Nucleus accumbens (tissue), 56 donors: ENCODE measurements at regions not wholly inside any gene's neighbourhood (a gene's known extent, or its start where the extent isn't known, plus 50 kb on each side); places are given as distances from the start of the nearest gene placed in this dataset.
"Not testable (repeated sequence)": the region's sequence is repeated elsewhere in the genome, so short reads cannot be mapped to it uniquely, and the experiment has no call there.

ENCODE experiments used
- DNase-seq, 56 donors: peaks; one replicate each; lab custom pipeline; 2025; lab: John Stamatoyannopoulos, UW

DNA sequence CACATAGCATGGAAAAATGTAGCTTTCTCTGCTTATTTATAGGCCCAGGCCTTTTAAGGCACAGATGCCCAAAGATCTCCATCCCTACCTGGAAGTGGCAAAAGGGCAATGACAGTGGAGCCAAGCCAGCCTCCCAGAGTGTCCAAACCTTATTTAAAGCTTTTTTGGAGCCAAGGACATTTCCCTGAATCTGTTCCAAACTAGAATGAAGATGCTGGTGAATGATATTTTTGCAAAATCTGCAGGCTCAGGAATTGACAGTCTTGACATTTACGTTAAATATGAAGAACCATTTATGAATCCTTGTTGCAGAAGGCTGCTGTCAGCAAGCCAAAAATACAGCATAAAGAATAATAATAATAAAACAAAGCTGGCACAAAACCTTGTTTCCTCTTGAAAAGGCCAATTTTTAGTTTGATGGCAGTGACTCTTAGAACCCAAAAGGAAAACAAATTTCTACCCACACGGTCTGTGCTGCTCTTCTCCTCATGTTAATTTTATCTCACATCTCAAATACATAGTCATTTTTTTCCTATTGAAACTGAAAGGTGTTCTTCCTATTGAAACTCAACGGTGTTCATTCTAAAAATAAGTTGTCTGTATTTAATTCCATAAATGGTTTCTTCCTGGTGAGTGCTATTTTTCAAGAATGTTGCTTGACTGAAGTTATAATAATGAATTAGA, 206.3 kb upstream of the TBL1X start:
- no peak for DNase-seq

DNA sequence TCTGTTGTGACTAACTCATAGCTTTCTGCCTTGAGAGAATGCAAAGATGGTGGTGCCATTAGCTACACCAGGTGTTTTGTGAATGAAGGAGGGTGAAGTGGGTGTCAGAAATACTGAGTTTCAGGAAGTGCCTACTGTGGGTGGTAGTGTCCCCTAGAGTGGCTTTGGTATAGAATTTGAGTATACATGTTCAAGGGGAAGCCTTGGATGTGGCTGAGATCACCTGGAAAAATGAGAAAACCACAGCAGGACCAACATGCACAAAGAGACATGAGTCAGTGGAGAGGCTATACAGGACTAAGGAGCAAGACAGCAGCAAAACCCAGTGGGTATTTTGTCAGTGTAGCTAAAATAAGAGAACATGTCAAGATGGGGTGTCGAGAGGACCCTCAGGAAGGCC, 204.3 kb upstream of the TBL1X start:
- no peak for DNase-seq

DNA sequence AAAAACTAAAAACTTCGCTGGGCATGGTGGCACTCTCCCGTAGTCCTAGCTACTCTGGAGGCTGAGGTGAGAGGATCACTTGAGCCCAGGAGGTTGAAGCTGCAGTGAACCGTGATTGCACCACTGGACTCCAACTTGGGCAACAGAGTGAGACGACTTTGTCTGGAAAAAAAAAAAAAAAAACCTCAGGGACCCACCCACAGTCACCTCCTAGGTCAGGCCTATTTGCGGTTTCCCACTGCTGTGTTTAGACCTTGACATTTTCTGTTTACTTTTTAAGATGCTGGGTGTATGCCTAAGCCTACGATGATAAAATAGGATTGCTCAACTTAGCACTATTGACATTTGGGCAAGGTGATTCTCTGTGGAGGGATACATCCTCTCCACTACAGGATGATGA, 197.4 kb upstream of the TBL1X start:
- no peak for DNase-seq

DNA sequence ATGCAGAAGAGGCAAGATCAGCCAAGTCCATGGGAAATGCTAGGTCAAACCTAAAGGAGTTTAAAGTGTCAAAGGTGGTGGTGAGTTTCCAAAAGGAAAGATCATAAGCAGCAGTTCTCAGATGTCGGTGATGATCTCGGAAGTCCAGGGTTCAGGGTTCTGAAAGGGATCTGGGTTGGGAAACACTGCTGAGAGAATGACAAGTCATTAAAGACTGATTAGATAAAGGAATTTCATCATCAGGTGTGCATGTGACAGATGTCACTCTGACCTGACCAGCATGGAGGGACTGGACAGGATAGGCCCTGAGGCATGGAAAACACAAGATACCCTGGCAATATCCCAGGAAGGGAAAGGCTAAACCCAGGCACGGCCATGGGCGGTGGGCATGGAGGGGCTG, 195.7 kb upstream of the TBL1X start:
- DNase-seq: no peak

DNA sequence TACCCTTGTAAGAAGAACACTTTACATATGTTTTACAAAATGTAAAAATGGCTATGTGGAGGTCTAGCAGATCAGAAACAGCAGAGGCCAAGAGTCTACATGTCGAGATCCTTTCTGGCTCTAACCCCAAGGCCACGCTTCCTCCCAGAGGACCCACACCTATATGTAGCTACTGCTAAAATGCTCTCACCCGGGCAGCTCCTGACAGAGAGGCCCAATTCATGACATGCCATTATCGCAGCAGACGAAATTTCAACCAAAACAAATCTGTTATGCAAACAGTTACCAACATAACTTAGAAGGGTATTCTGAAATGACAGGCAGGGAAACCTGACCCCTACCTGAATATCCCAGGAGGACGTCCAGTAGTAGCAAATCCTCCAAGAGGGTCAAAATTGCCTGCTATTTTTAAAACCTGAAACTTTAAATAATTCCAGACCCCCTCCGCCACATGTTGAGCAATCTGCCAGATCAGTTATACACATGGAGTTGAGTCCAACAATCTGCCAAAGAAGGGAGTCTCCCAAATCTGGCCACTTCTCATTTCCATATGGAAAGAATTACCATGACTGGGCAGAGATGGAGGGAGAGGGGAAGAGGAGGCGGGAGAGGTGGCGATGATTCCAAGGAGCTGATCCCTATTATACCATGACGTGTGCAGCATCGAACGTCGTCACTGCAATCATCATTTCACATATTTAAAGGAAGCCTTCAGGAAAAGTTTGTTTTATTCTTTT, 192.9 kb upstream of the TBL1X start:
- DNase-seq: no peak

DNA sequence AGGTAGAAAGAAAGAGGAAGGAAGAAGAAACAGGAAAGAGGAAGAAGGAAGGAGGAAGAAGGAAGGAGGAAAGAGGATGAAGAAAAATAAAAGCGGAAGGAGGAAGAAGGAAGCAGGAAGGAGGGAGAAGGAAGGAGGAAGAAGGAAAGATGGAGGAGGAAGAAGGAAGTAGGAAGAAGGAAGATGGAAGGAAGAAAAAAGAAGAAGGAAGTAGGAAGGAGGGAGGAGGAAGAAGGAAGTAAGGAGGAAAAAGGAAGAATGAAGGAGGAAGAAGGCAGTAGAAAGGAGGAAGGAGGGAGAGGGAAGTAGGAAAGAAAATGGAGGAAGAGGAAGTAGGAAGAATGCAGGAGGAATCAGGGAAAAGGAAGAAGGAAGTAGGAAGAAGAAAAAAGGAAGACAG, 191.1 kb upstream of the TBL1X start:
- DNase-seq: no peak

DNA sequence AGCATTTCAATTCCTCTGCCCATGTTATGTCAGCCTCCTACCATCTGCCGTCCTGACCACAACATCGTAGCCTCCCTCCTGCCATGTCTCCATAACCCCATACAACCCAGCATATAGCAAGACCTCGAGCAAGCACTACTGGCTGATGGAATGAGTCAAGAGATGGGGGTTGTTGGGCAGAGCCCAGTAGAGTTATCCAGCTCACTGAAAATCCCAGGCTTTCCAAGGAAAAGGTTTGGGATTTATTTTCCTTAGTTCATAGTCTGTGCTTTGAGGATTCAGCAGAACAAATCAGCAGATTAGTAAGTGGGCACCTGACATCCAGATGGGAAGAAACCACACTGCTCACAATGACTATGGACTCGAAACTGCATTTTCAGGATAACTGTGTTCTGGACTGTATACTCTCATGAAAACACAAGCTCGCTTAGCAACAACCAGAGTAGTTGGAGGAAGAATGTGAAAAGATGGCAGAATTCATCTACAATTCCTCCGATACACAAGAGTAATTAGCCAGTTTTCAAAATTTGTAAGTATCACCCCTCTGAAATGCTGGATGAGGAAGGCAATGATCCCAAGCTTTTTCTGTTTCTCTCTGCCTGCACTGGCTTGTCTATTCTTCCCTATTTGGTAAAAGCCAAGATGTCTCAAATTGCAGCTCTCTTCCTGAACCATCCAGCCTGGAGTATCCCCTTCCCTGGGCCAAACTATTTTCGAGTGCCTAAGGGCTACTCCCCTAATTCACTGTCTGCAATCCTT, 186.2 kb upstream of the TBL1X start:
- no peak for DNase-seq

DNA sequence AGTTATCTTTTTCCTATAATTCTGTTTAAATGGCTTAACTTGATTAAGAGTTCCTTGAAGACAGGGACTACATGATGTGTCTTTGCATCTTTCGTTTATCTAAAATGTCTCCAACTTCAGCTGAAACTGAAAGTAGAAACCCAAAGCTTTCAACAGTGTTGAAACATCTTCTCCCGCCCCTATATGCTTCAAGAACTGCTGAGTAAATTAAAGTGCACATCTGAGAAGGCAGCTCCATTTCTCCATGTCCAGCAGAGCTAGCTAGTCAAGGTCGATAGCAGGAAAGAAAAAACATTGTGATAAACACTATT, 185.7 kb upstream of the TBL1X start:
- DNase-seq: no peak

DNA sequence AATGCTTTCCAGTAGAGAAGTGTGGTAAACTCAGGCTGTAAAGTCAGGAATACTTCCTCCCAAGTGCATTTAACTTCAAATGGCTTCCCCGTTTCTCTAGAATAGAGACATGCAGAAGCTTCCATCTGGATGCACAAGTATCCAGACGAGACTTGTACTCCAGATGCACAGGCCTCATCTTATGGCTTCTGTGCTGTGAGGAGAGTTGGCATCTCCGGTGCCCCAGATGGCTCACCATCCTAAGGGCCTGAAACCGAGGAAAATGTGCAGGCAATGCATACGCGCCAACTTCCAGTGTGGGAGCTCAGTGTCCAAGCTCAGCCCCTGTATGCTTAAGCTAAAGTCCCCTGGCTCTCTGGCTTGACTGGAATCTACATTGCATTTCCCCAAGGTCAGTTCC, 184.0 kb upstream of the TBL1X start:
- DNase-seq: no peak

DNA sequence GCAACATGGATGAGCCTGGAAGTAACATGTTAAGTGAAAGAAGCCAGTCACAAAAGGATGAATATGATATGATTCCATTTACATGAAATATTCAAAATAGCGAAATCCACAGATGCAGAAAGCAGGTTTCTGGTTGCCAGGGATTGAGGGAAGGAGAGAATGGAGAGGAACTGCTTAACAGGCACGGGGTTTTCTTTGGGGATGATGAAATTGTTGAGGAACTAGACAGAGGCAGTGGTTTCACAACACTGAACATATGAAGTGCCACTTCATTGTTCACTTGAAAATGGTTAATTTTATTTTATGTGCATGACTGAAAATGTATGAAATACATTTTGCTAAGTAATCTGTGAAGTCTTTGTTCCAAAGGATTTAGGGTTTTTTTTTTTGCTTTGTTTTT, 182.5 kb upstream of the TBL1X start:
- no peak for DNase-seq

DNA sequence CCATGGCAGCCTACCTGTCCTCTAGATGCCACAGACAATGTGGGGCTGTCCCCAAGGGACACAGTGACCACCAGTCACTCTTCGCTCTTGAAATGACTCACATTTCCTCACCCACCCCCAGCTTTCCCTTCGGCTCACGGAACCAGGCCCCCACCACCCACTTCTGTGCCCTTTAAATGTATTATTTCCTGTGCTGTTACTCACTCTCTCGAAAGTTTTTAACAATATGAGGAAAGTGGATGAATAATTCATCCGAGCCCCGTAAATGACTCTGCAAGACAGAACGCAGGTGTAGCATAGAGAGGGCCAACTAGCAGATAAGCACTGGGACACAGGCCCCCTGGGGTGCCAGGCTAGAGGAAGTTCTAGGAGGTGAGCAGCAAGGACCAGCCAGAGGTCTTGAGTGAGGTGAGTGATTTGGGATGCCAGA, 179.5 kb upstream of the TBL1X start:
- DNase-seq: no peak

DNA sequence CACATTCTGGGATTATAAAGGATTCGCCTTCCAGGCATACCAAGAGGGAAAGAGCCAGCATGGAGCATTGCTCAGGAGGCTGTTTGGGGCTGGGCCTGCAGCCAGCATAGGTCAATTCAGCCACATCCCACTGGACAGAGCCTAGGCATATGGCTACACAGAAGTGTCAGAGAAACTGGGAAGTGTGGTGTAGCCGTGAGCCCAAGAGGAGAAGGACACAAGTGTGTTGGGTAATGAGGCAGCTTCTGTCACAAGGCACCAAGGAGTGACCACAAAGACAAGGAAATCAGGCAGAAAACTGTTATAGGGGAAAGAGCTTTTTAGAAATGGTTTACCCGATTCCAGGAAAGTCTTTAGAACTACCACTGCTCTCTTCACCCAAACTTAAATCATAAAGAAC, 178.6 kb upstream of the TBL1X start:
- DNase-seq: peak in 1 of 56 donors; percentile 0

DNA sequence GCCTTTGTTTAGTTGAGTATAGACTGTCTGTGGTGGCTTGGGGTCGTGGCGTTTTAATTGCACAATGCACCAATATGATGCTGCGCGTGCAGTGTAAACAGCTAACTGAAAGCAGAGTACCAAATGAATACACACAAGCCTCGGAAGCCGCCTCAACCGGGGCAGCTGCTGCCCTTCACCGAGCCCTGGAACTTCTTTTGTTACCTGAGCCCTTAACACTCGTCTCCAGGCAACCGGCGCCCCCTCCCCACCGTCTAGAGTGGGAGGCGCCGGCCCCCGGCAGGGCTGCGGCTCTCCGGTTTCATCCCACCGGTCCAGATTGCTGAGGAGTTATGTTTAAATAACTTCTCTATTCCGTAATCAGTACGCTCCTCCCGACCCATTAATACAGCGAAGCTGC, 173.2 kb upstream of the TBL1X start:
- DNase-seq: no peak

DNA sequence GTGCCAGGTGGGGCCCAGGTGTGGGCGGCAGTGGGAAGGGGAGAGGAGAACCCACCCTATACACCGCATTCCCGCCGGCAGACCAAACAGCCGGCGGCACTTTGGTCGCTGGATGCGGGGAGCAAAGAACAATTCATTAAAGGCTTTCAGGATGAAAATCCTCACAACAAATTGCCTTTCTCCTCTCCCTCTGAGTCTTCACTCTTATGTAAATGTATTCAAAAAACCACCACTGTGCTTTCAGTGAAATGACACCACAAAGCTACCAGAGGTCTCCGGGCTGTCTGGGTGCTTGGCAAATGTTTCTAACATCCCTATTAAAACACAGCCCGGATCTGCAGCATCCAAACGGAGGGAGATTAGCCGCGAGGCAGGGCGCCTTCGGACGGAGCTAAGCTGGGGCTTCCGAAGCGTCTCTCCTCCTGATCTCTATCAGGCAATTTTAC, 171.8 kb upstream of the TBL1X start:
- DNase-seq: no peak

DNA sequence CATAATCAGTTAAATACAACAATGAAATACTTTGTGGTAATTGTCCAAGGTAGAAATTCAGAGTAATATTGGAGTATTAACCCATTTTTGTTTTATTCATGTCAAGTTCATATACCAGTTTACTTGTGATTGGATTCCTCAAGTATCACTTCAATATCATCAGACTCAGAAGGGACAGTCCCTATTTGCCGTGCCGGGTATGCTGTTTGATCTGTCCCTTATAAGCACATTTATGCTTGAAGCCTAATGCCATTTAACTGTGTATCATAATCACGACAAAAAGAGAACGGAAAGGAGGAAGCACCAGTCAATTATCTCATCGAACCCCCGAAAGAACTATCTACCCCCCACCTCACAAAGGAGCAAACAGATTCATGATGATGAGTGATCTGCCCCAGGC, 171.0 kb upstream of the TBL1X start:
- DNase-seq: no peak

DNA sequence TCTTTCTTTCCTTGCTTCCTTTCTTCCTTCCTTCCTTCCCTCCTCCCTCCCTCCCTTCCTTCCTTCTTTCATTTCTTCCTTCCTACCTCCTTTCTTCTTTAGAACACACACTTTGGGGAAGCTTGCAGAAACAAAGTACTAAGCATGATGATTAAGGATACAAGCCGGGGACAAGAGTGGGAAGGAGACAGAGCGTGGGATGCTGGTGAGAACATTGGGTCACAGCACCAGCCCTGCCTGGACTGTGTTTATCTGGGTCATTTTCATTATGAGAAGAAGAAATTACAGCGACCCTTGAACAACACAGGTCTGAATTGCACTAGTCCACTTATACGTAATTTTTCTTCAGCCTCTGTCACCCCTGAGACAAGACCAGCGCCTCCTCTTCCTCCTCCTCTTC, 169.3 kb upstream of the TBL1X start:
- DNase-seq: no peak

DNA sequence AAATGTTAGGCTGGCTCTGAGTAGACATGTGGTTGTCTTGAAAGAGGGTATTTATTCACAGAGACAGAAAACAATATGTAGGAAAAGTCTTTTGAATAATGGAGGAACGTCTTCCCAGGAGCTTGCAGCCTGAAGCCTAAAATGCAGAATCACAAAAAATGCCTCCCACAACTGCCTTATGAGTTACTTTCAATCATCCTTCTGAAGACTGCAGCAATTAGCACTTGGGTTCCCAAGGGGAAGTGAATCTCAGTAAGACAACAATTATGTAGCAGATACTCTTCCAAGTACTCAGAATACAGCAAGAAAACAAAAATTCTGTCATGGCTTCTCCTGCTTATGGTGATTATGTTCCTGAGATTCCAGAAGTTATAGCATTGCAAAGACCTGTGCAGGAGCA, 166.6 kb upstream of the TBL1X start:
- no peak for DNase-seq

DNA sequence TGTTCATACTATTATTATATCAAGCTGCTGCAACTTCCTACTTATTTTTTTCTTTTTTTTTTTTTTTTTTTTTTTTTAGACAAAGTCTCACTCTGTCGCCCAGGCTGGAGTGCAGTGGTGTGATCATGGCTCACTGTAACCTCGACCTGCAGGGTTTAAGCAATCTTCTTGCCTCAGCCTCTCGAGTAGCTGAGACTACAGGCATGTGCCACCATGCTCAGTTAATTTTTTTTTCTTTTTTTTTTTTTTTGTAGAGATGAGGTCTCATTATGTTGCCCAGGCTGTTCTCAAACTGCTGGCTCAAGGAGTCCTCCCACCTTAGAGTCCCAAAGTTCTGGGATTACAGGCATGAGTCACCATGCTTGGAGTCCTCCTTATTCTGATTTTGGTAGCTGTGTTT, 165.2 kb upstream of the TBL1X start:
- DNase-seq: not testable (repeated sequence)

DNA sequence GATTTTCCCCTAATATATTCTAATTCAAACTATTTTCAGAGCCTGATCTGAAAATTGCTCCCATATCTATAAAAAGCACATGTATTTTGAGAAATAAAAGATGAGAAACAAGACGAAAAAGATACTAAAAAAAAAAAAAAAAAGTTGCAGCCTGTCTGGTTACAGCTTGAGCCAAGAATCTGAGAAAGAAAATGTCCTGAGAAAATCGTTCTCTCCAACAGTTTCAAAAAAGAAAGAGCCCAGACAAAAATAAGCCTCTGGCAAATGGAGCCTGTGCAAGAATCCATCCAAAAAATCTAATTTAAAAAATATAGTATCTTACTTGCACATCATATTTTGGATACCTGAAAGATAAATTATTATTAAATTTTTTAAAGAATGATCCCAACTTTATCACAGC, 163.0 kb upstream of the TBL1X start:
- no peak for DNase-seq

DNA sequence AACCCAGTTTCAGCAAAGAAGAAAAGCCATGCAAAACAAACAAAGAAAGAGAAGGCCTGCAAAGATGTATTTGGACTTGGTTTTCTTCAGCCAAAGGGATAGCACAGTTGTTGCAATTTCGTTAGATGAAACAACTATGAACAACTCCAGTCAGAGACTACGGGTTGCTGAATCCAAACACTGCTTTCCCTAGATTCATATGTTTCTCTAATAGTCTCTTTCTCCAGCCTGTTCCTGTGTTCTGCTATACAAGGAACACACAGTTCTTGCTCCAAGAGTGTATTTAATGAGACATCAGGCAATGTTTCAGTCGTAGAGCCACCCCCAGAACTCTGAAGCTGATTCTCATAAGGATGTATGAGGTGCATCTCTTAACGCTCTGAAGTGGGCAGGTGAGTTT, 162.5 kb upstream of the TBL1X start:
- DNase-seq: peak in 2 of 56 donors; percentile 1

DNA sequence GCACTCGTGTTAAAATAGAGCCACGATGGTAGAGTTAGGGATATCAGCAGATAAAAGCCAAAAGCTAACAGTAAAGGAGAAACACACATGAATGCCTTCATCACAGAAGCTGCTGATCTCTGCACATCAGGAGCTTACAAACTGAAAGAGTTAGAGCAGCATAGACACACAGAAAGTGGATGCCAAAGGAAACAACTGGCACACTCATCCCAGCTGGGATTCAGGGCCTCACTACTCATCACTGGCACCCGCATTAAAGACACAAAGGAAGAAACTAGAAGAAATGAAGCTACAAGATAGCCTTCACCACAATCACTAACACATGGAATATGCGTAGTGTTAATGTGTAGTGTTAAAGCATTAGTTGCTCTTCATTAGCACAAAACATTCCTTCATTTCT, 156.4 kb upstream of the TBL1X start:
- DNase-seq: no peak

DNA sequence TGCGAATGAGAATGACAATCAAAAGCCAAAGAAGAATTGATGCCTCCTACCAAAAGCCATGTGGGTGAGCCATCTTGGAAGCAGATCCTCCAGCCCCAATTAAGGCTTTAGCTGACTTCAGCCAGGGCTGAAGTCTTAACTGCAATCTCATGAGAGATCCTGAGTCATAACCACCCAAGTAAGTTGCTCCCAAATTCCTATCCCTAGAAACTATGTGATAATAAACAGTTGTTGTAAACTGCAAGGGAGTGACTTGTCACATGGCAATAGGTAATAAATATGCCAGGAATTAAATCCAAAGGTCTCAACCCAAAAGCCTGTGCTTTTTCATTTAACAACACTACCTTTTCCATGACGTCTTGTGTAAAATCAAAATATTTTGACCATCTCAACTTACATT, 154.2 kb upstream of the TBL1X start:
- DNase-seq: no peak
